Mucosa of descending colon (tissue), 3 donors: ENCODE measurements at regions not wholly inside any gene's neighbourhood (a gene's known extent, or its start where the extent isn't known, plus 50 kb on each side); places are given as distances from the start of the nearest gene placed in this dataset.

Source experiments
- ATAC-seq: fragments of 200-7000 bp; cut with Tn5 transposase; one replicate; pipeline ENCODE4 v1.9.1; 2020; ENCODE audit warnings: mild to moderate bottlenecking, moderate library complexity
- DNase-seq, 3 donors: peaks; one replicate each; pipeline ENCODE4 v3.0.0-alpha.2; 2020
- H3K36me3 ChIP-seq: fragments of 200-600 bp; one replicate; pipeline ENCODE4 v1.8.0; 2021; ENCODE audit warnings: low read depth, mild to moderate bottlenecking
- H3K4me1 ChIP-seq: fragments of 200-600 bp; one replicate; pipeline ENCODE4 v1.8.0; 2021; ENCODE audit warnings: low read depth, mild to moderate bottlenecking
- H3K4me3 ChIP-seq: fragments of 200-600 bp; one replicate; pipeline ENCODE4 v1.8.0; 2021; ENCODE audit warnings: mild to moderate bottlenecking
- H3K9me3 ChIP-seq: fragments of 200-600 bp; one replicate; pipeline ENCODE4 v1.8.0; 2021; ENCODE audit warnings: mild to moderate bottlenecking
- CTCF ChIP-seq: fragments of 200-600 bp; IDR thresholded peaks from one replicate; pipeline ENCODE4 v1.8.0; 2022; ENCODE audit warnings: antibody characterized with exemption, mild to moderate bottlenecking
- intact Hi-C, 2 donors: fragments of 100-400 bp; cut with DNase I in 1 of 2; cut with micrococcal nuclease in 1 of 2; formaldehyde crosslinking; loops; one replicate each; pipeline versions ENCODE4 v1.11.0 to v1.11.1; 2022; cut with DNase I, micrococcal nuclease
- donor health status: DM: no; HTN: no; CAD: no; lungs with moderate emphysema.
- donor health status: DM: no; HTN: no; CAD: no.
- donor health status: DM: no; HTN: yes; CAD: no.

GRCh38 chr14:32021341-32021740 lies 55.8 kb upstream of the ARHGAP5 start:
- ATAC-seq = no peak
- H3K4me3 ChIP-seq = no peak overlapping the region
- intact Hi-C loops = no loop called here

GRCh38 chr14:32022525-32022924 lies 54.6 kb upstream of the ARHGAP5 start:
- no peaks in the 10 kb centered on the region for H3K36me3 ChIP-seq
- ATAC-seq (no peak), DNase-seq (no peak)
- H3K4me3 ChIP-seq = no peak overlapping the region
- H3K9me3 ChIP-seq = no peaks in the 10 kb centered on the region
- TF ChIP-seq CTCF = no peak
- H3K4me1 ChIP-seq = no peaks in the 10 kb centered on the region
- intact Hi-C loops = no loop called here

More at GRCh38 chr14:32021341-32021740, 55.8 kb upstream of the ARHGAP5 start:
- no peaks in the 10 kb centered on the region for H3K4me1 ChIP-seq
- H3K36me3 ChIP-seq = no peaks in the 10 kb centered on the region
- H3K9me3 ChIP-seq = no peaks in the 10 kb centered on the region
- no peak for DNase-seq
- no peak for TF ChIP-seq CTCF

GRCh38 chr14:32022938-32023466 lies 54.1 kb upstream of the ARHGAP5 start:
- intact Hi-C loops = no loop called here
- no peak overlapping the region for H3K4me3 ChIP-seq
- no peak for ATAC-seq

GRCh38 chr14:32023540-32023939 lies 53.6 kb upstream of the ARHGAP5 start:
- intact Hi-C loops = no loop called here
- ATAC-seq (no peak), DNase-seq (no peak)
- no peak for TF ChIP-seq CTCF
- Histone ChIP-seq H3K4me3 (no peak overlapping the region), H3K4me1 (no peaks in the 10 kb centered on the region), H3K9me3 (no peaks in the 10 kb centered on the region), H3K36me3 (no peaks in the 10 kb centered on the region)

More at GRCh38 chr14:32022938-32023466, 54.1 kb upstream of the ARHGAP5 start:
- H3K9me3 ChIP-seq = no peaks in the 10 kb centered on the region
- no peaks in the 10 kb centered on the region for H3K4me1 ChIP-seq
- no peaks in the 10 kb centered on the region for H3K36me3 ChIP-seq
- DNase-seq = no peak
- no peak for TF ChIP-seq CTCF

GRCh38 chr14:32027255-32027939 lies 49.7 kb upstream of the ARHGAP5 start:
- H3K4me1 ChIP-seq = no peaks in the 10 kb centered on the region
- no peak for TF ChIP-seq CTCF
- no peaks in the 10 kb centered on the region for H3K9me3 ChIP-seq
- no peak overlapping the region for H3K4me3 ChIP-seq
- no peaks in the 10 kb centered on the region for H3K36me3 ChIP-seq
- intact Hi-C loops = no loop called here
- DNase-seq = no peak
- ATAC-seq = no peak
